GM20000 (cell line): ENCODE measurements at regions not wholly inside any gene's neighbourhood (a gene's known extent, or its start where the extent isn't known, plus 50 kb on each side); places are given as distances from the start of the nearest gene placed in this dataset.

Source experiments
- DNase-seq: peaks from one replicate; pipeline ENCODE4 v3.0.0; 2012; ENCODE audit warnings: low spot score
- TF ChIP-seq, protein P1 (sequence below): IDR thresholded peaks from 2 replicates; pipeline ENCODE4 v1.5.1; 2012; ENCODE audit warnings: mild to moderate bottlenecking, control low read depth; ENCODE audit errors: extremely low read depth, missing control alignments

DNA sequence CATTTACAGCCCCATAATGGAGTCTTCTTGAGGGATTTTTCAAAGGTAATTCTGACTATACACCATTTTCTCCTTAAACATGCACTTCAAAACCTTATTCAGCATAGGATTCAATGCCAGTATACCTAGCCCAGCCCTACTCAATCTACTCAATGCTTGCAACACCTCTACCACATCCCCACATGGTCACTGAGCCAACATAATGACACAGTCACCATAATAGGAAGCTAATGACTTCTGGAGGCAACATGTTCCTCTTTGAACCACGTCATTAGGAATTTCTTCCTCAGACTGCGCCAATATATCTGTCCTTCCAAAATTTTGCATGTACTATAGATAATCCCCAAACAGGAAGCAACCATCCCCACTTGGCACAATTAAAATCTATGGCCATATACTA is 153.9 kb upstream of the SETMAR start:
- TF ChIP-seq, protein P1, sequence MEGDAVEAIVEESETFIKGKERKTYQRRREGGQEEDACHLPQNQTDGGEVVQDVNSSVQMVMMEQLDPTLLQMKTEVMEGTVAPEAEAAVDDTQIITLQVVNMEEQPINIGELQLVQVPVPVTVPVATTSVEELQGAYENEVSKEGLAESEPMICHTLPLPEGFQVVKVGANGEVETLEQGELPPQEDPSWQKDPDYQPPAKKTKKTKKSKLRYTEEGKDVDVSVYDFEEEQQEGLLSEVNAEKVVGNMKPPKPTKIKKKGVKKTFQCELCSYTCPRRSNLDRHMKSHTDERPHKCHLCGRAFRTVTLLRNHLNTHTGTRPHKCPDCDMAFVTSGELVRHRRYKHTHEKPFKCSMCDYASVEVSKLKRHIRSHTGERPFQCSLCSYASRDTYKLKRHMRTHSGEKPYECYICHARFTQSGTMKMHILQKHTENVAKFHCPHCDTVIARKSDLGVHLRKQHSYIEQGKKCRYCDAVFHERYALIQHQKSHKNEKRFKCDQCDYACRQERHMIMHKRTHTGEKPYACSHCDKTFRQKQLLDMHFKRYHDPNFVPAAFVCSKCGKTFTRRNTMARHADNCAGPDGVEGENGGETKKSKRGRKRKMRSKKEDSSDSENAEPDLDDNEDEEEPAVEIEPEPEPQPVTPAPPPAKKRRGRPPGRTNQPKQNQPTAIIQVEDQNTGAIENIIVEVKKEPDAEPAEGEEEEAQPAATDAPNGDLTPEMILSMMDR = no peak
- no peak for DNase-seq

DNA sequence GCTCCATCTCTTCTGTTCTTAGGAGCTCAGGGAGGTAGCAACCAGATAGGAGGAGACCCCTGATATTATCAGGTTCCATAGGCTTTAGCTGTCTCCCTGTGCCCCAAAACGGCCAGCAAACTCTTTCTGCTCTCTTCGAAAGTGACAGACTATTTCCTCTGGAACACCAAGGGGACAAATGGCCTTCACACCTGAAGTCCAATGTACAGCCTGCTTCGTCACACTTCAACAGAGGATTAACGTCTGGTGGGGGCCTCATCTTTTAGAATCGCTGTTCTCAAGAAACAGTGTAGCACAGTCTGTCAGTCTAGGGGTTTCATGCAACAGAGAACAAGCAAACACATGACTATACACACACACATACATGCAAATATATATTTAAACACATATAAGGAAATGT is 152.4 kb upstream of the SETMAR start:
- no peak for DNase-seq
- TF ChIP-seq, protein P1 = no peak

DNA sequence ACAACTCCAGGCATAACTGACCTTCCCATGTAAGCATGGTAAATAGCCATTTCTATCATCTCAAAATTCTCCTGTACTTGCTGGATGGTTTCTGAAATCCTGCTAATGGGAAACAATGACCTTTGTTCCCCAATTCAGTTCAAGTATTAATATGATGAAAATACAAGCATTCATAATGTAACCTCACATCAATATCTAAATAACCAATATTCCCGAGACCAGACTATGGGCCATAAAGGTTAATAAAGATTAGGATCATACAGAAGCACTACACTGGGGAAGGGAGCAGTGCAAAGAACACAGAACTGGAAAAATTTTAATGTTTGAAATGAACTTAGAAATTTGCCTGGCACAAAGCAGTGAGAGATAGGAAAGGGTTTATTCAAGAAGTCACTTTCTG is 151.3 kb upstream of the SETMAR start:
- TF ChIP-seq, protein P1 = no peak
- no peak for DNase-seq

DNA sequence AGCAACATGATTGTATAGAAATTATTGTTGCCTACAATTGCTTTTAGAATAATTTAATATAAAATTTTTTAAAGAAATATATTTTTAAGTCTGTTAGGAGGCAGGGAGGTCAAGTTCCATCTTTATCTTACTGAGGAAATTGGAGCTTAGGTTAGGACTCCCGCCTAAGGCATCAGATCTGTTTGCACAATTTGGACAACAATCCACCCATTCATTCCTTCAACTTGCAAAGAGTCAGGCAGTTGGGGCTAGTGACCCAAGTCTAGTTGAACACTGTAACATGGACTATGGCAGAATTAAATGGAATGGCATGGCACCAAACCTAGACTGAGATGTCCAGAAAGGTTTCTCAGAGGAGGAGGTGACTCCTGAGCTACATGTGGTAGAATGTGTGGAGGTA is 149.4 kb upstream of the SETMAR start:
- no peak for DNase-seq
- TF ChIP-seq, protein P1 = no peak

DNA sequence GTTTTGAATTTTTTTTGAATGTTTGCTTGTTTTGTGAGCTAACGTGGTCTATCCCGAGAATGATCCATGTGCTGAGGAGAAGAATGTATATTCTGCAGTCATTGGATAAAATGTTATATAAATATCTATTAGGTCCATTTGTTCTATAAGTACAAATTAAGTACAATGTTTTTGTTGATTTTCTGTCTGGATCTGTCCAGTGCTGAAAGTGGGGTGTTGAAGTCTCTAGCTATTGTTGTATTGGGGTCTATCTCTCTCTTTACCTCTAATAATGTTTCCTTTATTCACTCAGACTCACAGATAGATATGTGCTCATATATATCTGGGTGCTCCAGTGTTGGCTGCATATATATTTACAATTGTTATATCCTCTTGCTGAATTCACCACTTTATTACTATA is 144.8 kb upstream of the SETMAR start:
- TF ChIP-seq, protein P1 = no peak
- no peak for DNase-seq

DNA sequence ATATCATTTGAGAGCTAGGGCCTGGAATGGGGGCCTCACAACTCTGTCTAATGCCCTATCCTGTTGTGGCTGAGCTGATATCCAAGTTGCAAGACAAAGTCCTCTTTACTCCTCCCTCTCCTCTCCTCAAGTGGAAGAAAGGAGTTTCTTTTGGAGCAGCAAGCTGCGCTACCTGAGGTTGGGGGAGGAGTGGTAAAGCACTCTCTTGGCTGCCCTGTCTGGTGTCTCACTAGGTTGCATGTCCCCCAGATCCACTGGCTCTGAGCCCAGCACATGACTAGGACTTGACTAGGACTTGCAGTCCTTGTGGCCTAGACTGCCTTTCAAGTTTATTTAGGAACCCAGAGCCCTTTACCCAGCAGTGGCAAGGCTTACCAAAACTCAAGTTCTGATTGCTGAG is 141.1 kb upstream of the SETMAR start:
- TF ChIP-seq, protein P1 = no peak
- no peak for DNase-seq

DNA sequence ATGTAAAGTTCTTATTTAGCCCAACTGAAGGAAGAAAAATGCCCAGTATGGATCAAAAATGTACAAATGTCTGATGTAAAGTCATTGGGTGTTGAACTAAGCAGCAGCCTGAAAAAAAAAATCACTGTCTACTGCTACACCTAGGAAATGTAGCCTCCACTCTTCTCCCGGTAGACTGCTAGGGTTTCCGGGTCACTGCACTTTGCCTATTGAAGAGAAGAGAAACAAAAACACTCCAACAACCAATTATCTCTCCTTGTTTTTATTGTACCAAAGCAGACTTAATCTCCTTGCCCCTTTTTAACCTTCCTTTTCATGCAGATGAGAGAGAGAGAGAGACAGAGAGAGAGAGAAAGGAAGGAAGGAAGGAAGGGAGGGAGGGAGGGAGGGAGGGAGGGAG is 140.2 kb upstream of the SETMAR start:
- TF ChIP-seq, protein P1 = no peak
- no peak for DNase-seq
